HG02943 (cell line): ENCODE measurements at regions not wholly inside any gene's neighbourhood (a gene's known extent, or its start where the extent isn't known, plus 50 kb on each side); places are given as distances from the start of the nearest gene placed in this dataset.

Source experiments
- ATAC-seq: cut with Tn5 transposase; IDR thresholded peaks from one replicate; pipeline ENCODE4 v1.9.1; 2021; ENCODE audit warnings: mild to moderate bottlenecking, low read depth, moderate library complexity; ENCODE audit not compliant: unreplicated experiment

DNA sequence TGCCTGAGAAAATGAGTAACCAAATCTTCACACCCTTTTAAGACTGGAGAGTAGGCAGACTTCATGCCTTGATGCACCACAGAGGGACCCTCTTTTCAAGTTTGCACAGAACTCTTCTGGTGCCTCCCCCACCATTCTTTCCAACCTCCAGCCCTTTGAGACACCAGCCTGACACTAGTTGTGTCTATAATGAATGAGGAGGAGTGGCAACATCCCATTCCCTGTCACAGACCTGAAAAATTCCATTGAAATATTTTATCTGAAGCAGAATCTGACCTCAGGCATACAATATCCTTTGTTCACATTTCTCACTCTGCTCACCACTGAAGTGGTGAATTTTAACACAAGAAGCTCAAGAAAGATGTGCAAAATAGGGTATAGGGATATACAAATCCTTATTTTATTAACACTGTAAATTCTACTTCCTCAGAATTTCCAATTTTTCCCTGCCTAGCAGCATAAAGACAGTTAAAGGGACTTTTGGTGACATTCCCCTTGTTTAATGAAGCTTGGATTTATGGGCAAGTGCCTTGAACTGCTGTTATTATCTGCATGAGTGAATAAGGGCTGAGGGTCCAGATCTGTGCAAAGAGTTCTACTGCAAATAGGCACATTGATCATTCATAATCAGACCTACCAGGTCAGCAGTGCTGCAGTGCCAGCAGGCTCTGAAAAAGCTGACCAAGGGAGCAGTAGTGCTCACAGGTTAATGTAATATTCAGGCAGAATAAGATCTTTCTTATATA is 149.9 kb upstream of the PAQR3 start:
- no peak for ATAC-seq

DNA sequence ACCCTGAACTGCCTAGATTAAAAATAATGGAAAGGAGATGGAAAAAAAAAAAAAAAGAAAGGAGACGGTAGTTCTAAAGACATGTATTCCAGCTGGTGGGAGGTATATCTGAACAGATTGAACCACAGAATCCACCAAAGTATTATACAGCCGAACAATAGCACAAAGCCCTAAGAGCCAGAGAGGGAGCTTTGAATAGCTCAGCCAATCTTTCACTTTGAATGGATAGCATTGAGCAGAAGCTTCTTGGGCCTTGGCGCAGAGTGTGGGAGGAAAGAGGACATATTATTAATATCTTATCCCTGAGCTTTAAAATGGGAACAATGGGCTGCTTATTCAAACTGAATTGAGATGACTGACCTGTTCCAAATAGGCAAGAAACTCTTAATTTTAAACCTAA is 147.8 kb upstream of the PAQR3 start:
- no peak for ATAC-seq

DNA sequence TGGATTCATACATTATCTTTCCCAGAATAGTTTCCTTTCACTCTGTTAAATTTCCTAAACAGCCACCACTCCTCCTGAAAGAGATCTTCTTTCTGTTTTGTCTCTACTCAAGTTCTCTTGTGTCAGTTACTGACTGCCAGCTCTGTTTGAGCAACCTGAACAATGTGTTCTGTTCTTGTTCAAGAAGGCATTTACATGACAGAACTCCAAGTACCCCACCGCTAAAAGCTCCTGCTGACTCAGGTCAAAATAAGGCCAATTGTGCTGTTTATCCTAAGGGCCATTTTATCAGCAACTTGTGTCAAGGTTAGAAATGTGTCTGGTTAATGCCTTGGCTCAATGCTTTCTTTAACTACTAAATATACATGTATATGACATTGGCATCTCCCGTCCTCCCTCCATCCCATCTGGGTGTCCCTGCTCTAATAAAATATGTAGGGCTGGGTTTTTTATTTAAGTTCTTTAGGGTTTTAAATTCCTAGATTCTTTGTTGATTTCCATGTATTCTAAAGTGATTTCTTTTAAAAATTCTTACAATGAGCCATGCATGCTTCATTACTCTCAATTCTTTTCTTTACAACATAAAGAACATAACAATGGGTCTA is 144.3 kb upstream of the PAQR3 start:
- ATAC-seq = no peak

DNA sequence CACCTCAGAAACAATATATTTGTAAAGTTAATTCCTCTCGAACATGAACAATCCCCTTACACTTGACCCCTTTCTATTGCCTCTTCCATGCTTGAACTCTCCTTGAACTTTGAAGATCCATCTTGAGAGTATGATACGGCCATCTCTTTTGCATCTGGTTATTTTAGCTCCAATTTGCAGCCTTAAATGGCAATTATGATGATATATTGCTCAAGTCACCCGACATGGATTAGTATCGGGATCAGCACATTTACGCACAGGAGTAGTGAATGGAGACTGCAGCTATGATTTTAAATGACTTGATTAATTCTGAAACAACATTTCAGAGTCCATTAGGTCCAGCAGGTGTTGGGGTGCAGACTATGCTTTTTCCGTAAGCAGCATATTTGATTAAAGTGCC is 143.8 kb upstream of the PAQR3 start:
- no peak for ATAC-seq

DNA sequence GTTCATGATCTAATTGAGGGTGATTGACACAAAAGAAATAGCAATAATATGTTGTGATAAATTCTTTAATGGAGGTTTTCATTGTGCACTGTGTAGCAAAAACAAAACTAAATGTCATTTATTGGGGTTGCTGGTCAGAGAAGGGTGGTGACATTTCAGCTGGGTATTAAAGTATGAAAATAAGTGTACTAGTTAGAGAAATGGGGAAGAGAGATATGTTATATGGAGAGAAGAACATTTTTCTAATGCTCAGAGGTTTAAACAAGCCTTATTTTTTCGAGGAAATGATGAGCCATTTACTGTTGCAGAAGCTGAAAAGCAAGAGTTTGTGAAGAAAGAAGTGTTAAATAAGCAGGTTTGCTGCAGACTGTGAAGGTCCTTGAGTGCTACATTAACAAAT is 142.7 kb upstream of the PAQR3 start:
- ATAC-seq = no peak

DNA sequence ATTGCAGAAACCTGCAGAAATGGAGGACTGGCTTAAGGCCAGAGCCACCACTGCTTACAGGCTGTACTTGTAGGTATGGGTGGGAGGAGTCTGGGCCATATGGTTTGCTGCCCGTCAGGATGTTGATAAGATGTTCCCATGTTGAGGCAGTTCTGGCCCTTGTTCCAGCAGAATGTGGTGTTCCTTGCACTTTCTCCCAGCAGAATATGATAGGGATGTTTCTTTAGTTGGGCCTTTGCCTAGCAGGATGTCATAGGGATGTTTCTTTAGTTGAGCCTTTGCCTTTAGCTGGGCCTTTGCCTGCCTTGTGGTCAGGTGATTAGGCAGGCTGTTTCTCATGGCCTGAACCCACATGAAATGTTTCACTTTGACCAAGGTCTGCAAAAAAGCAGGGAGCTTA is 139.1 kb upstream of the PAQR3 start:
- ATAC-seq = no peak

DNA sequence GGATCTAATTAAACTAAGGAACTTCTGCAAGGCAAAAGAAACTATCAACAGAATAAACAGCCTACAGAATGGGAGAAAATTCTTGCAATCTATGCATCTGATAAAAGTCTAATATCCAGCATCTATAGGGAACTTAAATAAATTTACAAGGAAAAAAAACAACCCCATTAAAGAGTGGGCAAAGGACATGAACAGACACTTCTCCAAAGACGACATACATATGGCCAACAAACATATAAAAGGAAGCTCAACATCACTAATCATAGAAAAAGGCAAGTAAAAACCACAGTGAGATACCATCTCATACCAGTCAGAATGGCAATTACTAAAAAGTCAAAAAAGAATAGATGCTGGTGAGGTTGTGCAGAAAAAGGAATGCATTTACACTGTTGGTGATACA is 134.8 kb upstream of the PAQR3 start:
- ATAC-seq = no peak

DNA sequence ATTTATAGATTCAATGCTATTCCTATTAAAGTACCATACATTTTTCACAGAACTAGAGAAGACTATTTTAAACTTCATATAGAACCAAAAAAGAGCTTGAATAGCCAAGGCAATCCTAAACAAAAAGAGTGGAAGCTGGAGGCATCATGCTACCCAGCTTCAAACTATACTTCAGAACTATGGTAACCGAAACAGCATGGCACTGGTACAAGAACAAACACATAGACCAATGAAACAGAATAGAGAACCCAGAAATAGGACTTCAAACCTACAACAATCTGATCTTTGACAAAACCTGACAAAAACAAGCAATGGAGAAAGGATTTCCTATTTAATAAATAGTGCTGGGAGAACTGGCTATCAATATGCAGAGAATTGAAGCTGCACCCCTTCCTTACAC is 134.2 kb upstream of the PAQR3 start:
- no peak for ATAC-seq

DNA sequence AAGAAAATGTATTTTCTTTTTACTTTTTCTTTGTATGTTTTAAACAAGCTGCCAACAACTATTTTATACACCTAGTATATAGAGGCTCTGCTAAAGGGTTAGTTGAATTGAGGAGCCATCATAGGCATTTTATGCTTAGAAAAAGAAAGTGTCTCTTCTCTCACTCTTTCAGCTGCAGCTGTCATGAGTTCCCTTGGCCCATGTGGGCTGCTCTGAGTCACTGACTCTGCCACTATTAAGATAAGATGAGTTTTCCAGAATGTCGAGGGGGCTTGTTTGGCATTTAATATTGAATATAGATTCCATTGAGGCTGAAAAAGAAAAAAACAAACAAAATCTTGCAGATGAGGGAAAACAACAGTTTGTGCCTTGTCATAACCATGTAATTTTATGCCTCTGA is 126.0 kb upstream of the PAQR3 start:
- ATAC-seq = no peak

DNA sequence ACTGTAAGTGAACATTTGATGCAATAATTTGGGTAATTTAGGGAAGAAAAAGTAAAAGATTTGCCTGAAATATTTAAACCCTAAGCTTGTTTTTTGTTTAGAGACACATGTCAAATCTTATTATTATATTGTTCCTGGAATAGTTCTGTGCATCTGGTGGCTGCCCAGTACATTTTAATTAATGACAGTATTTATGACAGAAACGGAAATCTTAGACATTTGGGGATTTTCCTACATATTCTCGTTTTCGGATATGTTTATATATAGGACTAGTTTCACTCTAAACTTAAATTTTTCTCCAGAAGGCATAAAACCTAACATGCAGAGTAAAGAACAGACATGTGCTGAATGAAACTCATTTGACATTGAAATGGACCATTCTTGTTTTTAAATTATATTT is 125.6 kb upstream of the PAQR3 start:
- ATAC-seq = no peak

DNA sequence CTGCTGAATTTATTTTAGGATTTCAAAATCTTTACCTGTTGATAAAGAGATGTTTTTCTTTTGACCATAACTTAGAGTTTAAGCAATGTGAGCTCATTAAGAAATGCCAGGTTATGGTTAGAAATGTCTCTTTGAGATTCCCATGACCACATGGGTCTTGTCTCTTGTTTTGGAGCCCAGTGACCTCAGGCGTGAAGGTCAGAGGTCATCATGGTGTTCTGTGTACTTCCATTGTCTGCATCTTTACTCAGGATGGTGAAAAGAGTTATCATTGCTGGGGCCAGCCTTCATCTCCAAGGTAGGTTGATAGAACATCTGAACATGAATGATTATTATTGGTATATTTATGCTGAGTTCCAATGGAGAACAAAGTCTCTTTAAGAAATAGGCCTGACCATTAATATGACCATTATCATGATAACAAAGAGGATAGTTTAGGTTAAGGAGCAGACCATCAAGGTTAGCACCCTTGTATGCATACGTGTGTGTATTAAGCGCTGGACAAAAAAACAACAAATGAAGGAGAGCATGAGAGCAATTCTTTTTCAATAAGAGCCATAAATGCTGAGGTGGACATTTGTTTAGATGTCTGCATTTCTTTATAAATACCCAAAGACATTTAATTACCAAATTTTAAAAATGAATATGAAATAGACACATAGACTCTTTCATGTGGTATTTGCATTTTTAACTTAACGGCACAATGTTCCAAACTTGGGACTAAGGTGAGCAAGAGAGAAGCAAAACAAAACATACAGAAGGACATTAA is 120.6 kb upstream of the PAQR3 start:
- ATAC-seq = no peak

DNA sequence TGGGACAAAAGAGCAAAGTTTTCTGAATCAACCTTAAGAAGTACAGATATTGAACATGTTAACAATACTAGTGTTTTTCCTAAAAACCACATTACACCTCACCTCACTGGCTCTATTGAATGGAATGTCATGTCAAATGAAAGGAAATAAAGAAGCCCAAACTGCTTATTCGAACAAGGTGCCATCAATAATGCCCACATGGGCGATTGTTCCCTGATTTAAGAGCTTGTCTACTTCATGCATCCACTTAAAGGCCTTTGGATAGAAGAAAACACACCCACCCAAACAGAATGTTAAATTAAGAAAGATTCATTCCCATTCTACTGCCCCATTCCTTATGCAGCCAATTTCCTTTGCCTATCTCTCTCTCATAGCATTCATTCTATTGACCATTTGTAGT is 118.5 kb upstream of the PAQR3 start:
- no peak for ATAC-seq

DNA sequence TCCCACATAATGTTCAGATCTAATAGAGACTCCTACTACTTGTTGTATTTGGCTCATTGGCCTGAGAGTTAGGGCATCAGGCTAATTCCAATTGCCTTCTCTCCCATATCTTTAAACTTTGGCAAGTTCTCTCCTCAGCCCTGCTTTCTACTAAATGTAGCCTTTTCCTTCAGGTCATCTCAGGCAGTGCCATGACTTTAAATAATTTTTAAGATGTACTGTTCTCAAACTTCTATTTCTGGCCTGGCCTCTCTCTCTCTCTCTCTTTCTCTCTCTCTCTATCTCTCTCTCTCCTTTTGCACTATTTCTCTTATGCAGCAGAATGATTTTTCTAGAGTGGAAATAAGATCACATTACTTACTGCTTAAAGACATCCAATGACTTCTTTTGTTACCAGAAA is 114.5 kb upstream of the PAQR3 start:
- no peak for ATAC-seq

DNA sequence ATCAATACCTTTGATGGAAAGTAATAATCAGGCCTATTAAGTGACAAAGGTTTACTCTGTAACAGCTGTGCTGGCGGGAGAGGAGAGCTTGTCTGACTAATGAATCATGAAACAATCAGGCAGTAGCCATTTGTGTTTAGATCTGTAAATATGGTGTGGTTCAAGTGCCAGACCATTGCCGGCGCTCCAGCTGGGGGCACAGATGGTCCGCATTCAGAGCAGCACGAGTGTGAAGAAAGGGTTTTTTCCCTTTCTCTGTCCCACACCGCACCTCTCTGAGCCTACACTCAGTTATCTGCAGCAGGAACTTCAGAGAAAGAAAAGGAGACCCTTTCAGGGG is 111.3 kb upstream of the PAQR3 start:
- ATAC-seq = no peak

DNA sequence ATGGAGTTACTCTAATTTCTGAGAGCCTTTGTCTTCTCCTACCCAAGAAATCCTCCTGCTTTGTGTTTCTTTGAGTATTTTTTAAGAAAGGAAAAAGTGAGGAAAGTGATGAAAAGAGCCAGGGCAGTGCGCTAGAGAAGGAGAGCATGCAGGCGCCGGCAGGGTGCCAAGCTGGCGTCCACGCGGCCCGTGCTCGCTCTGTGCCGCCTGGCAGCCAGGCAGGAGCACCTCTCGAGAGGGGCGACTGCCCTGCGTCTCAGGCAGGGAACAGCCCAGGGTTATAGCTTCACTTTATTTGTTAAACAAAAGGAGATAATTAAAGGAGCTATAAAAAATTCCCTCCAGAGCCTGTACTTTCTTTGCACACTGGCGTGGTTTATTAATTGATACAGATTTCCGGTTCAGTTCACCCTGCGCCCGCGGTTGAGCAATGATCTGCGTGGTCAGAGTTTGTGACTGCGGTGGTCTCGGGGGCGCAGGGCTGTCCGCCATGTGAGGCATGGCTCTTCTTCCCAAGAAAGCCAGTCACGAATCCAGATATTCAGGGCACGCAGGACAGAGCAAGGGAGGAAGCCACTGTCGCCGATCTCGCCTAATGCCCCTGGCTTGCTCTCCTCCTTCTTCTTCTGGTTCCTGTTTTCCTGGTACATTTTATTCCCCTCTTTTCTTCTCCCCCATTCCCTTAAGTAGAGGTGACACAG is 110.8 kb upstream of the PAQR3 start:
- no peak for ATAC-seq

DNA sequence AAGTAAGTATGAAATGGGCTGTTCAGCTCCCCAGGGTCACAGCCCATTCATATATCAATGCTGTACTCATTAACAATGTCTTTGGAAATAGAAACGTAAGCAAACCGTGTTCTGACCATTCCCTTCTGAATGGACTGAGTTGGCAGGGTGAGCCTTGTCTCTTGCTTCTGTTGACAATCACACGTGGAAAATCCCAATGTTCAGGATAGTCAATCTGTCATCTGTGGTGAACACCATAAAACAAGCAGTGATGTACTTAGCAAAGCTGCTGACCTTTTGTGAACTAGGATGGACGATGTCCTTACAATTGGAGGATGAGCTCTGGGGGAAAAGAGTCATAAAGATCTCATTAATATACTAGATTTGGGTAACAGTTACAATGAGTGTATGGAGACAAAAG is 109.6 kb upstream of the PAQR3 start:
- ATAC-seq = no peak

DNA sequence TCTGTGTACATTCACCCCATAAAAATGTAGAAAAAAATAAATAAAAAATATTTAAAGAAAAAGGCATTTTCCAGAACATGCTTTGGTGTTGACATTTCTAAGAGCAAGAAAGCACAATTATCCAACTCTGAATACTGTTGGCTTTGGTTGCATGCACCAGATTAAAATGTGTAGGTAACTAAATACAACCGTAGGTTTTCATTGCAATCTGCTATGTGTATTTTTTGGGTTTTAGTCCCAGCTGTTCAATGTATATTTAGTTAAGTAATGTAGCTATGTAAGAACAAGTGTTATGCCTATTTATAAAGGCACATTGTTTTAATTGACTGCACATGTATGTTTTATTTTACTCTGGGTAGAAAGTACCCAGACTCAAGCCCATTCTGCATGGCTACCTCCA is 108.1 kb upstream of the PAQR3 start:
- no peak for ATAC-seq

DNA sequence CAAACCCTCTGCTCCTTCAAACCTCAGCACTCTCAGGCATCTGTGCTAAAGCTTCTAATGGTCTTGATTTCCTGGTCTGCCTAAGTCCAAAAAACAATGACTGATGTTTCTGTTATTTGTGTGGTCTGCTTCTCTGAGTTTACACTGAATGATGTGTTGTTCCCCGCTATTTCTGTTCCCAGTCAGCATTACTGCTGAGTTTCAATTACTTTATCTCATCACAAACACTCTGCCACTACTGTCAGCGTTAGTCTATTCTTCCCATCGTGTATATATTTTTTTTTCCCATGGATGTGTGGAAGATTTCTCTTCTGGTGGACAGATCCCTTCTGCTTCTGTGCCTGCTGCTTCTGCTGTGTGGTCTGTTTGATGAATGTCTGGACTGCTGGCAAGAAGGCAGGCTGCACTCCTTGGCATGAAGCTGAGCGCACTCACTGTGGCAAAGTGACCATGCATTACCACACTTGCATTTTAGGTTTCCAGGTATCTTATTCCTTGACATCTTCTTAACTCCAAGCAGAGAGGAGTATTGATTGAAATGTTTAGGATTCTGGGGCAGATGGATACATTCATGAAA is 106.9 kb upstream of the PAQR3 start:
- ATAC-seq = no peak

DNA sequence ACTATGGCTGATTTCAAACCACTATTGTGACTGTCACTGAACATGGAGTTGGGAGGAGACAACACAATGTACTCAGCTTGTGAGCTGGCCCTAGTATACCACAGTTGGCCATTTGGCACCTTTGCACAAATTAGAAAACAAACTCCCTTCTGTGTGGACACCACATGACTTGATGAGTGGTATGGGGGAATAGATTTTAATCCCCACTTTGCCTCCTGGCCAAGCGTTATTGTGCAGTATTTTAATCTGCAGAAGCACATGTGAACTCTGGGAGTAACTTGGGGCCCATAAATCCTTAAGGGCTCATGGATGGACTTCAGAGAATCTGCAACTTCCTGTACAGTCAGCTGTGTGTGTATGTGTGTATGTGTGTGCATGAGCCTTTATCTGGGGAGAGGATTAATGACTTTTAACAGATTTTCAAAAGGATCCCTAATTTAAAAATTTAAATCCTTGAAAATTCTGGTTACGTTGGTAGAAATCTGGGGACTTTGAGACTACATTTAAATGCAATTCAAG is 105.0 kb upstream of the PAQR3 start:
- ATAC-seq = no peak

DNA sequence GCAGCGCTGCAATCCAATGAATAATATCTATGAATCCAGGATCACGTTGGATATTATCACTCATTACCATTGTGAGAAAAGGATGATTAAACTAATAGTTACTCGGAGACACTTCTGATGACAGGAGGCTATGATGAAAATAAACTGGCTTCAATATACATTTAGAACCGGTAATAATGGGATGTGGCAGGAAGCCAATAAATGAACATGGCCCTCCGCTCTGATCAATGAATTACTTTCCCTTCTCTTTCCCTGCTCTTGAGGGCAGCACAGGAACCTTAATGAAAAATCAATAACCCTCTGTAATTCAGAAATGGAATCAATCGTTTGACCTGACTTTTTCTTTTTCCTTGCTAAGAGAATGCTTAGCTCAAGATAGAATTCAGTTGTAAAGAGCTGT is 103.9 kb upstream of the PAQR3 start:
- no peak for ATAC-seq
